ENCODE measurements at regions not wholly inside any gene's neighbourhood (a gene's known extent, or its start where the extent isn't known, plus 50 kb on each side); places are given as distances from the start of the nearest gene placed in this dataset.

DNA sequence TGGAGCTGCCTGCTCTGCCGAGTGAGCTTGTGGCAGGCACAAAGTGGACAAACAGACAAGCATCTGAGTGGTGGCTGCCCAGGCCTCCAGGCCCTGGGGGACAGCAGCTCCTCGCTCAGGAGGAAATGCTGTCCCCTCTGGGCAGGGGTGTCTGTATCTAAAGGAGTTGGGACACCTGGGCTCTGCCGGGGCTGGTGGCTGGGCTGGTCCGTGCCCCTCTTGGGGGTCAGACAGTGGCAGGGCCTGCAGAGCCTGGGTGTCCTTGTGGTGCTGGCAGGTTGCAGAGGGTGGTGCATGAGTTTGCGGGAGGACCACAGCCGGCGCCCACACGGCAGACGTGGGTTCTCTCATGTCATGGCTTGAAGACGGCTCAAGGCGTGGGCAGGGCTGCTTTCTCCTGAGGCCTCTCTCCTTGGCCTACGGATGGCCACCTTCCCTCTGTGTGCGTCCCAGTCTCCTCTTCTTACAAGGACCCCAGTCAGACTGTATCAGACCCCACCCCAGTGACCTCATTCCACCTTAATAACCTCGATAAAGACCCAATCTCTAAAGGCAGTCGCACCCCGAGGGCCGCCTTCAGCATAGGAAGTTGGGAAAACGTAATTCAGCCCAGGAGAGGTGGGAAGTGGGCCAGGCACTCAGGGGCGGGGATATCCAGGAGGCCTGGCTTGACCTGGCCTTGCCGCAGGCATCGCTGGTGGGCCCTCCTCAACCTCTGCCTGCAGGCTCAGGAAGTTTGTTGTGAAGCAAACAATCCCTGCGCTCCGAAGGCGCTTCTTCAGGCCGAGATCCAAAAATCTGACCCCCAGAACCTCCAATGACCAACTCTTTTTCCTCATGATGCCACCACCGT lies 110.0 kb downstream of the KIF26A start:
- TF ChIP-seq CTCF (IDR thresholded peaks at IDR 0.05; ENCODE audit: low read depth, low read length, missing input control) = no peak
- no peak for TF ChIP-seq TAF1 (conservative IDR thresholded peaks at IDR 0.05)
- no peak for TF ChIP-seq RXRA (IDR thresholded peaks at IDR 0.05)
- TF ChIP-seq YY1 (IDR thresholded peaks at IDR 0.05) = no peak
- TF ChIP-seq REST (IDR thresholded peaks at IDR 0.05) = no peak
- TF ChIP-seq JUND (IDR thresholded peaks at IDR 0.05) = no peak
- no peak for TF ChIP-seq NR2F2 (IDR thresholded peaks at IDR 0.05)
- no peak for TF ChIP-seq RAD21 (IDR thresholded peaks at IDR 0.05)
- no peak for TF ChIP-seq SP1 (IDR thresholded peaks at IDR 0.05)
- TF ChIP-seq, protein P1, sequence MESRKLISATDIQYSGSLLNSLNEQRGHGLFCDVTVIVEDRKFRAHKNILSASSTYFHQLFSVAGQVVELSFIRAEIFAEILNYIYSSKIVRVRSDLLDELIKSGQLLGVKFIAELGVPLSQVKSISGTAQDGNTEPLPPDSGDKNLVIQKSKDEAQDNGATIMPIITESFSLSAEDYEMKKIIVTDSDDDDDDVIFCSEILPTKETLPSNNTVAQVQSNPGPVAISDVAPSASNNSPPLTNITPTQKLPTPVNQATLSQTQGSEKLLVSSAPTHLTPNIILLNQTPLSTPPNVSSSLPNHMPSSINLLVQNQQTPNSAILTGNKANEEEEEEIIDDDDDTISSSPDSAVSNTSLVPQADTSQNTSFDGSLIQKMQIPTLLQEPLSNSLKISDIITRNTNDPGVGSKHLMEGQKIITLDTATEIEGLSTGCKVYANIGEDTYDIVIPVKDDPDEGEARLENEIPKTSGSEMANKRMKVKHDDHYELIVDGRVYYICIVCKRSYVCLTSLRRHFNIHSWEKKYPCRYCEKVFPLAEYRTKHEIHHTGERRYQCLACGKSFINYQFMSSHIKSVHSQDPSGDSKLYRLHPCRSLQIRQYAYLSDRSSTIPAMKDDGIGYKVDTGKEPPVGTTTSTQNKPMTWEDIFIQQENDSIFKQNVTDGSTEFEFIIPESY (IDR thresholded peaks at IDR 0.05) = no peak
- no peak for TF ChIP-seq FOXA1 (IDR thresholded peaks at IDR 0.05)
